HFF-Myc (cell line): ENCODE measurements at regions not wholly inside any gene's neighbourhood (a gene's known extent, or its start where the extent isn't known, plus 50 kb on each side); places are given as distances from the start of the nearest gene placed in this dataset.

Experiments used
- DNase-seq: peaks from one replicate; pipeline ENCODE4 v3.0.0-alpha.2; 2011; ENCODE audit warnings: low read depth; ENCODE audit errors: extremely low read depth
- H3K4me3 ChIP-seq: replicated peaks from 2 replicates; pipeline ENCODE4 v1.5.1; 2011; ENCODE audit warnings: low read depth, mild to moderate bottlenecking, control low read depth, low read length
- TF ChIP-seq, protein P1 (sequence below): IDR thresholded peaks from 2 replicates; pipeline ENCODE4 v1.5.1; 2012; ENCODE audit warnings: mild to moderate bottlenecking, low read depth, low read length, control low read depth; ENCODE audit errors: missing control alignments

DNA sequence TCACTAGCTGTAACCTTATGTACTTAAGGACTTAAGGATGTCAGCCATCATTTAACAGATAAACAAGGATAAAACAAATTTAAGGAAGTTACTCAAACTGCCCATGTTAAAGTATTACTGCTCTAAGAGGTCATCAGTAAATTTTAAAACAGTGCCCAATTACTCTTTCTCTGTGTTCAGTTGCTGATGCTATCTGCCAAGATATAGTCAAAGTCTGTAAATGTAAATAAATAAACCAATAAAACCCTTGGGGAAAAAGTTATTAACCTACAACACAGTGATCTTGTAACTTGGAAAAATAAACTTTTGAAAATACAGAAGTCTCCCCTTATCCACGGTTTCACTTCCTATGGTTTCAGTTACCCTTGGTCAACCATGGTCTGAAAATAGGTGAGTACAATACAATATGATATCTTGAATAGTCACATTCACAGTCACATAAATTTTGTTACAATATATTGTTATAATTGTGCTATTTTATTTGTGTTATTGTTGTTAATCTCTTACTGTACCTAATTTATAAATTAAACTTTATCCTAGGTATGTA, 501.8 kb downstream of the LMO4 start:
- H3K4me3 ChIP-seq, result no peak overlapping the region
- DNase-seq, result no peak
- TF ChIP-seq, protein P1, sequence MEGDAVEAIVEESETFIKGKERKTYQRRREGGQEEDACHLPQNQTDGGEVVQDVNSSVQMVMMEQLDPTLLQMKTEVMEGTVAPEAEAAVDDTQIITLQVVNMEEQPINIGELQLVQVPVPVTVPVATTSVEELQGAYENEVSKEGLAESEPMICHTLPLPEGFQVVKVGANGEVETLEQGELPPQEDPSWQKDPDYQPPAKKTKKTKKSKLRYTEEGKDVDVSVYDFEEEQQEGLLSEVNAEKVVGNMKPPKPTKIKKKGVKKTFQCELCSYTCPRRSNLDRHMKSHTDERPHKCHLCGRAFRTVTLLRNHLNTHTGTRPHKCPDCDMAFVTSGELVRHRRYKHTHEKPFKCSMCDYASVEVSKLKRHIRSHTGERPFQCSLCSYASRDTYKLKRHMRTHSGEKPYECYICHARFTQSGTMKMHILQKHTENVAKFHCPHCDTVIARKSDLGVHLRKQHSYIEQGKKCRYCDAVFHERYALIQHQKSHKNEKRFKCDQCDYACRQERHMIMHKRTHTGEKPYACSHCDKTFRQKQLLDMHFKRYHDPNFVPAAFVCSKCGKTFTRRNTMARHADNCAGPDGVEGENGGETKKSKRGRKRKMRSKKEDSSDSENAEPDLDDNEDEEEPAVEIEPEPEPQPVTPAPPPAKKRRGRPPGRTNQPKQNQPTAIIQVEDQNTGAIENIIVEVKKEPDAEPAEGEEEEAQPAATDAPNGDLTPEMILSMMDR, result no peak

DNA sequence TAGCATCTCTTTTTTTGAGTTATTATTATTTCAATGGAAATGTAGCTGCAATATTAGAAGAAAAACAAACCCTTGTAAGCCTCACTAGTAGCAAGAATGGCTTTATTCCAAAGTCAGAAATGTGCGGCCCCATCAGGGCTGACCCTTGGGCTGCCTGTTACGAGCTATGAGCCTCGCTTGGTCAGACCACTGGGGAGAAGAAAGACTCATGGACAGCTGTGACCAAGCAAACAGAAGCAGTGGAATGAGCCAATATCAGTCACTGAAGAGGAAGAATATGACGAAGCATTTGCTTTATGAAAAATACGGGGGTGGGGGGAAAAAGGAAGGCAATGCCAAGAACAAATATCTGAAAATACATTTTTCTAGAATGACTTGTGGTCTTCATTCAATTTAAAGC, 504.5 kb downstream of the LMO4 start:
- H3K4me3 ChIP-seq, result no peak overlapping the region
- TF ChIP-seq, protein P1, result no peak
- no peak for DNase-seq

DNA sequence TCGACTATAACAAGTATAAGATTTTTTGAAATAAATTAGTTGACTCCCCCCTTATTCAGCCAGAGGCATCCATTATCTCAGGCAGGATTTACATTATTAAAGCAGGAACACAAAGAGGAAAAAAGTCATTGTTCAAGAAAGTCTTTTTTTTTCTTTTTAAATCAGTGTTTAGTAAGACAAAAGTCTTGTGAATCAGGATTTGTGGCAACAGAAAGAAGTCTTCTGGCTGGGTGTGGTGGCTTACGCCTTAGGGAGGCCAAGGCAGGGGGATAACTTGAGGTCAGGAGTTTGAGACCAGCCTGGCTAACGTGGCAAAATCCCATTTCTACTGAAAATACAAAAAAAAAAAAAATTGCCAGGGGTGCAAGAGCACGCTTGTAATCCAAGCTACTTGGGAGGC, 505.5 kb downstream of the LMO4 start:
- no peak for DNase-seq
- TF ChIP-seq, protein P1, result no peak
- no peak overlapping the region for H3K4me3 ChIP-seq

DNA sequence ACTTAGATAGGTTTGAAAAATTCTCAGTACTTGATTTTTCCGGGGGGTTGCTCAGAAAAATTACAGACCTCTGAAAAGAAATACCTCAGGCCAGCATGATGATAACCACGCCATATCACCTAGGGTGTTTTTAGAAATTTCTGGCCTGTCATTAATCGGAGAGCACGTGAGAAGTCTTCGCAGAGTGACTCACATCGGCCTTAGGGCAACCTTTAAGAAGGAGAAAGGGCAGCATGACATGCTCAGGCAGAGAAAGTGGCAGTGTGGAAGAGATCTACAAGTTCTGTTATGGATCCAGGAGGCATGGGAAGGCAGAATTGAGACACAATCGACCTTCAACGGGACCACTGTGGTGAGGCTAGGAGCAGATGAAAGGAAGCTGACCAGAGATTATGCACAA, 506.3 kb downstream of the LMO4 start:
- no peak for DNase-seq
- TF ChIP-seq, protein P1, result no peak
- H3K4me3 ChIP-seq, result no peak overlapping the region

DNA sequence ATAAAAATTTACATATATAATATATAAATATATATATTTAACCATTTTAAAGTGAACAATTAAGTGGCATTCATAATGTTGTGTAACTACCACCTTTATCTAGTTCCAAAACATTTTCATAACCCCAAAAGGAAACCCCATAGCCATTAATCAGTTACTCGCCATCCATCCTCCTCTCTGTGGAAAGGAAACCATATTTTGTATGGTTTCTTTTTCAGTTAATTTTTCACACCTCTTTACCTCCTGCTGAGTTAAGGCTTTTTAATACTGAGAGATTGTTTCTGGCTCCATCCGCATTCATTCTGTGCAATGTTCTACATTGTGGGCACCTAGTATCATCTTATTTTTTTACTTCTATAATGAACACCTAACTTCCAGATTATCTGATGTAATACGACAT, 512.1 kb downstream of the LMO4 start:
- DNase-seq, result no peak
- TF ChIP-seq, protein P1, result no peak
- H3K4me3 ChIP-seq, result no peak overlapping the region

DNA sequence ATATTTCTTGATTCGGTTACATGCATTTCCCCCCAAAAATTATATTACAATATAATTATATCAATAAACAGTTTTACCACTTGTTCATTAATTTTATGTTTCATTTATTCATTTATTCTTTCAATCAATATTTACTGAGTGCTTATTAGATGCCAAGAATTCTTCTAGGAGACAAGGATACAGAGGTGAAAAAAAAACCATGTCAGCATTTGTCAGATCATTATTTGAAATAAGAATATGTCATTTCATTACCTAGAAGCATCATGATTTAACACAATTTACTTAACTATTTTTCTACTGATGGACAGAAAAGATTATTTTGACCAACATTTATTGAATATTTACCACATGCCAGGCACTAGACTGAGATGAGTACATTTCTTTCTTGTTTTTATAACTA, 512.7 kb downstream of the LMO4 start:
- TF ChIP-seq, protein P1, result no peak
- no peak overlapping the region for H3K4me3 ChIP-seq
- DNase-seq, result no peak

DNA sequence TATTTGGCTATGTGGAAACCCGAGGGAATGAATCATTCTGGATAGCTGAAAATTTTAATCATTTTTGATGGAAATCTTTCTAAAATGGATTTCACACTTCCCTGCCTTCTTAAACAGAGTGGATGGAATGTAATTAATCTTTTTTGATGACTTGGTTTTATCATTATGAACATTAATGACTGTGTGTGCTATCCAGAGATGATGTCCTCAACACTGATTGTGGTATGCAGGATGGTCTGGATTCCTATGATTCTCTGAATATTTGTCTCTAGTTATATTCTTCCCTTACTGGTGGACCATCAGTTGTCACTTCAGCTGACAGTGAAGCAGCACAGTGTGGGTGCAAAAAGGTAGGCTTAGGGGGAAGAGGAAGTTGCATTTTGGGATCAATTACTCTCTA, 513.5 kb downstream of the LMO4 start:
- TF ChIP-seq, protein P1, result no peak
- DNase-seq, result no peak
- no peak overlapping the region for H3K4me3 ChIP-seq
